ENCODE measurements at regions not wholly inside any gene's neighbourhood (a gene's known extent, or its start where the extent isn't known, plus 50 kb on each side); places are given as distances from the start of the nearest gene placed in this dataset.

- ATAC-seq, result peak; percentile 11 to 27
- H3K9me3 ChIP-seq (ENCODE audit: control insufficient read depth, low read length), result no peaks in the 10 kb centered on the region
- peaks cover 2% of the 10 kb centered on the region for H3K4me1 ChIP-seq (ENCODE audit: control insufficient read depth, insufficient read depth, low read length)
- 37% methylated on average over 22 of the region's 22 CpGs for WGBS
- H3K27me3 ChIP-seq (ENCODE audit: control insufficient read depth, insufficient read depth), result no peaks in the 10 kb centered on the region
- peak in 2 of 3 donors; percentile 43 to 73 for DNase-seq
- peak overlapping the region; percentile 4 for H3K27ac ChIP-seq (ENCODE audit: low read length)
- intact Hi-C loops (cut with DNase I), result no loop called here
- no peak overlapping the region for H3K4me3 ChIP-seq (ENCODE audit: low read length)
Measured at GRCh38 chr18:10059610-10060468, 146.0 kb downstream of the VAPA start.

DNA sequence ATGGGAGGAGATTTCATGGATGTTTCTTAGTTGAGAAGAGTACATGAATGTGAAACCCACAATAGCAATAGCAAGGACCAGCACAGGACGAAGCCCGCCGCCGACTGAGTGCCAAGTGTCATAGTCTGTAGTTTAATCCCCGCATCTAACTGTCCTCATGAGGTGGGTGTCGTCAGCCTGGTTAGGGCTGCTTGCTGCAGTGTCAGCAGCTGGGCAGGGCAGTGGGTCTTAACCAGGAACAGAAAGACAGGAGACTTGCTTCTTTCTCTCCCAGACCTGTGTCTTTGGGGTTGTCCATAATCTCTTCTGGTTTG, 146.6 kb downstream of the VAPA start:
- Histone ChIP-seq H3K27ac (ENCODE audit: low read length) (peak overlapping the region; percentile 32), H3K9me3 (ENCODE audit: control insufficient read depth, low read length) (no peaks in the 10 kb centered on the region), H3K27me3 (ENCODE audit: control insufficient read depth, insufficient read depth) (no peaks in the 10 kb centered on the region), H3K4me1 (ENCODE audit: control insufficient read depth, insufficient read depth, low read length) (peaks cover 2% of the 10 kb centered on the region), H3K4me3 (ENCODE audit: low read length) (no peak overlapping the region)
- peak in 1 of 3 donors; percentile 68 for DNase-seq
- intact Hi-C loops (cut with DNase I), result no loop called here
- WGBS, result 66% methylated on average over 6 of the region's 6 CpGs
- ATAC-seq, result peak in 1 of 2 donors; percentile 4

- 68% methylated on average over 3 of the region's 3 CpGs for WGBS
- intact Hi-C loops (cut with DNase I), result no loop called here
- Histone ChIP-seq H3K27ac (ENCODE audit: low read length) (no peak overlapping the region), H3K4me1 (ENCODE audit: control insufficient read depth, insufficient read depth, low read length) (peaks cover 2% of the 10 kb centered on the region), H3K9me3 (ENCODE audit: control insufficient read depth, low read length) (no peaks in the 10 kb centered on the region), H3K27me3 (ENCODE audit: control insufficient read depth, insufficient read depth) (no peaks in the 10 kb centered on the region), H3K4me3 (ENCODE audit: low read length) (no peak overlapping the region)
- ATAC-seq (no peak), DNase-seq (no peak)
Measured at GRCh38 chr18:10060841-10061240, 147.0 kb downstream of the VAPA start.

GRCh38 chr18:10061566-10062140, 147.8 kb downstream of the VAPA start:
- WGBS, result 69% methylated on average over 4 of the region's 4 CpGs
- Histone ChIP-seq H3K27me3 (ENCODE audit: control insufficient read depth, insufficient read depth) (no peaks in the 10 kb centered on the region), H3K4me1 (ENCODE audit: control insufficient read depth, insufficient read depth, low read length) (peaks cover 2% of the 10 kb centered on the region), H3K27ac (ENCODE audit: low read length) (no peak overlapping the region), H3K4me3 (ENCODE audit: low read length) (no peak overlapping the region), H3K9me3 (ENCODE audit: control insufficient read depth, low read length) (no peaks in the 10 kb centered on the region)
- DNase-seq, result no peak
- peak; percentile 43 to 75 for ATAC-seq
- intact Hi-C loops (cut with DNase I), result no loop called here

GRCh38 chr18:10062302-10063300, 148.8 kb downstream of the VAPA start:
- intact Hi-C loops (cut with DNase I), result no loop called here
- 74% methylated on average over 8 of the region's 8 CpGs for WGBS
- ATAC-seq, result no peak

GRCh38 chr18:10063489-10063888, 149.7 kb downstream of the VAPA start:
- ATAC-seq, result no peak
- intact Hi-C loops (cut with DNase I), result no loop called here
- WGBS, result 90% methylated on average over 8 of the region's 8 CpGs
- Histone ChIP-seq H3K4me1 (ENCODE audit: control insufficient read depth, insufficient read depth, low read length) (peaks cover 2% of the 10 kb centered on the region), H3K27ac (ENCODE audit: low read length) (no peak overlapping the region), H3K27me3 (ENCODE audit: control insufficient read depth, insufficient read depth) (no peaks in the 10 kb centered on the region), H3K4me3 (ENCODE audit: low read length) (no peak overlapping the region), H3K9me3 (ENCODE audit: control insufficient read depth, low read length) (no peaks in the 10 kb centered on the region)
- no peak for DNase-seq

More at GRCh38 chr18:10062302-10063300, 148.8 kb downstream of the VAPA start:
- DNase-seq, result no peak
- Histone ChIP-seq H3K27ac (ENCODE audit: low read length) (no peak overlapping the region), H3K9me3 (ENCODE audit: control insufficient read depth, low read length) (no peaks in the 10 kb centered on the region), H3K27me3 (ENCODE audit: control insufficient read depth, insufficient read depth) (no peaks in the 10 kb centered on the region), H3K4me1 (ENCODE audit: control insufficient read depth, insufficient read depth, low read length) (peaks cover 2% of the 10 kb centered on the region), H3K4me3 (ENCODE audit: low read length) (no peak overlapping the region)

DNA sequence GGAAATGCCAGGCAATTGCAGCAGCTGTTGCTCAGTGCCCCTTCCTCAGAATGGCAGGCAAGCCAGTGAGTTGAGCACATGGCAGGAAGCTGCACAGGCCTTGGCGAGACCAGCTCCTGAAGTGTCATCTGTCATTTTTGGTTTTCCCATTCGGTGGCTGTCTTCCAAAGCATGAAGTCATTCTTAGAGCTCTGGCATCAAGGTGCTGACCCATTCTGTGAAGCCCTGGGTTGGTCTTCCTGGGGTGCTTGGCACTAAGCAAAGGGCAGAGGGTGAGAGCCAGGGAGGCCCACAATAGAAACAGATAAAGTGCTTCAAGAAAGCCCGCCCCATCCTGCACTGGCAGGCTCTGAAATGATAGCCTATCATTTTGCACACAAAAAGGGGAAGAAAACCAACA, 150.5 kb downstream of the VAPA start:
- H3K9me3 ChIP-seq (ENCODE audit: control insufficient read depth, low read length), result no peaks in the 10 kb centered on the region
- no peaks in the 10 kb centered on the region for H3K27me3 ChIP-seq (ENCODE audit: control insufficient read depth, insufficient read depth)
- H3K4me1 ChIP-seq (ENCODE audit: control insufficient read depth, insufficient read depth, low read length), result peaks cover 2% of the 10 kb centered on the region
- no peak overlapping the region for H3K4me3 ChIP-seq (ENCODE audit: low read length)
- DNase-seq (no peak), ATAC-seq (peak; percentile 49 to 57)
- intact Hi-C loops (cut with DNase I), result no loop called here
- WGBS, result 67% methylated on average over 3 of the region's 3 CpGs
- no peak overlapping the region for H3K27ac ChIP-seq (ENCODE audit: low read length)

DNA sequence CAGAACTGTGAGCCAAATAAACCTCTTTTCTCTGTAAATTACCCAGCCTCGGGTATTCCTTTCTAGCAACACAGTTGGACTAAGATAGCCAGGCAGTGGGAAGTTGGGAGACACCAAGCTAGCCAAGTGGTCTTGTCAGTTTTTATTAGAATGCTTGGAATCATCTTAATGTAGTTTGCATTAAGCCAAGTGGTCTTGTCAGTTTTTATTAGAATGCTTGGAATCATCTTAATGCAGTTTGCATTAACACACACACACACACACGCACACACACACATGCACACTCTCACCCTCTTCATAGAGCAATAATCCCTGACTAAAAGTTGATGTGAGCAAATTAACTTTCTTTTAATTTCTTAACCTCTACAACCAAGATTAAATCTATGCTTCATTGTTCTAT, 151.5 kb downstream of the VAPA start:
- WGBS, result 99% methylated on average over 2 of the region's 2 CpGs
- H3K9me3 ChIP-seq (ENCODE audit: control insufficient read depth, low read length), result no peaks in the 10 kb centered on the region
- no peaks in the 10 kb centered on the region for H3K27me3 ChIP-seq (ENCODE audit: control insufficient read depth, insufficient read depth)
- intact Hi-C loops (cut with DNase I), result no loop called here
- peaks cover 5% of the 10 kb centered on the region for H3K4me1 ChIP-seq (ENCODE audit: control insufficient read depth, insufficient read depth, low read length)
- no peak overlapping the region for H3K4me3 ChIP-seq (ENCODE audit: low read length)
- no peak overlapping the region for H3K27ac ChIP-seq (ENCODE audit: low read length)
- no peak for ATAC-seq
- DNase-seq, result no peak

GRCh38 chr18:10067670-10068659, 154.1 kb downstream of the VAPA start:
- intact Hi-C loops (cut with DNase I), result no loop called here
- no peak for DNase-seq
- no peak for ATAC-seq
- 80% methylated on average over 19 of the region's 19 CpGs for WGBS
- H3K4me1 ChIP-seq (ENCODE audit: control insufficient read depth, insufficient read depth, low read length), result peaks cover 5% of the 10 kb centered on the region
- no peaks in the 10 kb centered on the region for H3K9me3 ChIP-seq (ENCODE audit: control insufficient read depth, low read length)
- H3K27ac ChIP-seq (ENCODE audit: low read length), result no peak overlapping the region
- H3K27me3 ChIP-seq (ENCODE audit: control insufficient read depth, insufficient read depth), result no peaks in the 10 kb centered on the region
- no peak overlapping the region for H3K4me3 ChIP-seq (ENCODE audit: low read length)

Measured in right cardiac atrium (tissue), 5 donors.